Natural killer cell treated with Interleukin-12 subunit alpha and Interleukin-12 subunit beta and Interleukin-15 and Interleukin-18, amount 100 ng/mL, for 72 hours (primary cell): ENCODE measurements at regions not wholly inside any gene's neighbourhood (a gene's known extent, or its start where the extent isn't known, plus 50 kb on each side); places are given as distances from the start of the nearest gene placed in this dataset.

Experiments used
- ATAC-seq, 2 donors: fragments of 150-1000 bp; cut with Tn5 transposase in 1 of 2; sonication (Bioruptor Pico), chemical (Tn5 transposase) in 1 of 2; 2 replicates each; pipeline ENCODE4 v1.10.0; 2021
- DNase-seq: peaks from one replicate; pipeline ENCODE4 v3.0.0; 2022; ENCODE audit warnings: low spot score
- H3K27ac Mint-ChIP-seq, 2 donors: 1 replicate in 1 of 2; 2 replicates in 1 of 2; pipeline ENCODE4 v1.8.0; 2022; ENCODE audit warnings: mixed read lengths in 2 of 2, mild to moderate bottlenecking in 1 of 2, moderate library complexity in 1 of 2
- H3K27me3 Mint-ChIP-seq, 2 donors: 1 replicate in 1 of 2; 2 replicates in 1 of 2; pipeline ENCODE4 v1.8.0; 2022; ENCODE audit warnings: mixed read lengths in 2 of 2
- H3K36me3 Mint-ChIP-seq: one replicate; pipeline ENCODE4 v1.8.0; 2022; ENCODE audit warnings: mixed read lengths
- H3K4me1 Mint-ChIP-seq, 2 donors: 1 replicate in 1 of 2; 2 replicates in 1 of 2; pipeline ENCODE4 v1.8.0; 2022; ENCODE audit warnings: low read depth in 2 of 2, mixed read lengths in 2 of 2, mild to moderate bottlenecking in 1 of 2
- H3K4me3 Mint-ChIP-seq: one replicate; pipeline ENCODE4 v1.8.0; 2022; ENCODE audit warnings: mixed read lengths
- H3K9me3 Mint-ChIP-seq: 2 replicates; pipeline ENCODE4 v1.8.0; 2022; ENCODE audit warnings: mixed read lengths

GRCh38 chr2:56476509-56477071 is 292.8 kb downstream of the CCDC85A start:
- Mint-ChIP-seq H3K27me3 (no peaks in the 10 kb centered on the region), H3K4me3 (no peak overlapping the region), H3K36me3 (no peaks in the 10 kb centered on the region), H3K27ac (no peak overlapping the region), H3K4me1 (no peaks in the 10 kb centered on the region), H3K9me3 (peaks cover 10% of the 10 kb centered on the region)
- ATAC-seq: no peak
- no peak for DNase-seq

- no peaks in the 10 kb centered on the region for H3K36me3 Mint-ChIP-seq
- no peak for ATAC-seq
- no peaks in the 10 kb centered on the region for H3K27me3 Mint-ChIP-seq
- DNase-seq: no peak
- H3K4me1 Mint-ChIP-seq: no peaks in the 10 kb centered on the region
- H3K27ac Mint-ChIP-seq: no peak overlapping the region
- H3K4me3 Mint-ChIP-seq: no peak overlapping the region
- peaks cover 13% of the 10 kb centered on the region for H3K9me3 Mint-ChIP-seq
Observed at GRCh38 chr2:56478027-56478426, 294.2 kb downstream of the CCDC85A start.

GRCh38 chr2:56483081-56483480 is 299.3 kb downstream of the CCDC85A start:
- H3K4me1 Mint-ChIP-seq: no peaks in the 10 kb centered on the region
- H3K4me3 Mint-ChIP-seq: no peak overlapping the region
- no peak for DNase-seq
- no peak overlapping the region for H3K27ac Mint-ChIP-seq
- peaks cover 23% of the 10 kb centered on the region for H3K9me3 Mint-ChIP-seq
- no peaks in the 10 kb centered on the region for H3K27me3 Mint-ChIP-seq
- H3K36me3 Mint-ChIP-seq: no peaks in the 10 kb centered on the region
- no peak for ATAC-seq

GRCh38 chr2:56484906-56485305 is 301.1 kb downstream of the CCDC85A start:
- H3K9me3 Mint-ChIP-seq: peaks cover 27% of the 10 kb centered on the region
- no peak for DNase-seq
- no peaks in the 10 kb centered on the region for H3K27me3 Mint-ChIP-seq
- no peaks in the 10 kb centered on the region for H3K4me1 Mint-ChIP-seq
- no peaks in the 10 kb centered on the region for H3K36me3 Mint-ChIP-seq
- ATAC-seq: no peak
- no peak overlapping the region for H3K27ac Mint-ChIP-seq
- H3K4me3 Mint-ChIP-seq: no peak overlapping the region

GRCh38 chr2:56500317-56500716 is 316.5 kb downstream of the CCDC85A start:
- ATAC-seq (no peak), DNase-seq (no peak)
- no peaks in the 10 kb centered on the region for H3K27me3 Mint-ChIP-seq
- no peak overlapping the region for H3K27ac Mint-ChIP-seq
- no peak overlapping the region for H3K4me3 Mint-ChIP-seq
- no peaks in the 10 kb centered on the region for H3K4me1 Mint-ChIP-seq
- peaks cover 9% of the 10 kb centered on the region for H3K36me3 Mint-ChIP-seq
- peaks cover 15% of the 10 kb centered on the region for H3K9me3 Mint-ChIP-seq

GRCh38 chr2:56502616-56503015 is 318.8 kb downstream of the CCDC85A start:
- Mint-ChIP-seq H3K36me3 (peaks cover 5% of the 10 kb centered on the region), H3K27ac (no peak overlapping the region), H3K4me3 (no peak overlapping the region), H3K9me3 (peaks cover 8% of the 10 kb centered on the region), H3K27me3 (no peaks in the 10 kb centered on the region), H3K4me1 (no peaks in the 10 kb centered on the region)
- ATAC-seq (no peak), DNase-seq (no peak)

- no peak for DNase-seq
- Mint-ChIP-seq H3K27ac (no peak overlapping the region), H3K36me3 (peaks cover 5% of the 10 kb centered on the region), H3K9me3 (peaks cover 7% of the 10 kb centered on the region), H3K4me1 (no peaks in the 10 kb centered on the region), H3K27me3 (no peaks in the 10 kb centered on the region), H3K4me3 (no peak overlapping the region)
- no peak for ATAC-seq
Observed at GRCh38 chr2:56505885-56506284, 322.1 kb downstream of the CCDC85A start.

- H3K36me3 Mint-ChIP-seq: no peaks in the 10 kb centered on the region
- H3K4me1 Mint-ChIP-seq: no peaks in the 10 kb centered on the region
- ATAC-seq (no peak), DNase-seq (no peak)
- no peak overlapping the region for H3K27ac Mint-ChIP-seq
- peaks cover 15% of the 10 kb centered on the region for H3K9me3 Mint-ChIP-seq
- no peaks in the 10 kb centered on the region for H3K27me3 Mint-ChIP-seq
- no peak overlapping the region for H3K4me3 Mint-ChIP-seq
Observed at GRCh38 chr2:56508662-56509061, 324.9 kb downstream of the CCDC85A start.

- no peak for DNase-seq
- no peaks in the 10 kb centered on the region for H3K4me1 Mint-ChIP-seq
- peaks cover 12% of the 10 kb centered on the region for H3K9me3 Mint-ChIP-seq
- no peak overlapping the region for H3K27ac Mint-ChIP-seq
- ATAC-seq: no peak
- H3K36me3 Mint-ChIP-seq: no peaks in the 10 kb centered on the region
- H3K27me3 Mint-ChIP-seq: no peaks in the 10 kb centered on the region
- H3K4me3 Mint-ChIP-seq: no peak overlapping the region
Observed at GRCh38 chr2:56510610-56511009, 326.8 kb downstream of the CCDC85A start.

GRCh38 chr2:56515399-56515798 is 331.6 kb downstream of the CCDC85A start:
- H3K4me3 Mint-ChIP-seq: no peak overlapping the region

GRCh38 chr2:56519806-56520205 is 336.0 kb downstream of the CCDC85A start:
- Mint-ChIP-seq H3K36me3 (peaks cover 10% of the 10 kb centered on the region), H3K27ac (no peak overlapping the region), H3K4me3 (no peak overlapping the region), H3K9me3 (peaks cover 6% of the 10 kb centered on the region), H3K27me3 (no peaks in the 10 kb centered on the region), H3K4me1 (no peaks in the 10 kb centered on the region)
- ATAC-seq: no peak
- DNase-seq: no peak

More at GRCh38 chr2:56515399-56515798, 331.6 kb downstream of the CCDC85A start:
- Mint-ChIP-seq H3K27me3 (no peaks in the 10 kb centered on the region), H3K27ac (no peak overlapping the region), H3K9me3 (peaks cover 8% of the 10 kb centered on the region), H3K36me3 (no peaks in the 10 kb centered on the region), H3K4me1 (no peaks in the 10 kb centered on the region)
- no peak for ATAC-seq
- no peak for DNase-seq

GRCh38 chr2:56522605-56523089 is 338.9 kb downstream of the CCDC85A start:
- DNase-seq (no peak), ATAC-seq (no peak)
- no peaks in the 10 kb centered on the region for H3K4me1 Mint-ChIP-seq
- H3K4me3 Mint-ChIP-seq: no peak overlapping the region
- peaks cover 10% of the 10 kb centered on the region for H3K36me3 Mint-ChIP-seq
- no peaks in the 10 kb centered on the region for H3K27me3 Mint-ChIP-seq
- H3K27ac Mint-ChIP-seq: no peak overlapping the region
- peaks cover 18% of the 10 kb centered on the region for H3K9me3 Mint-ChIP-seq

GRCh38 chr2:56523816-56524215 is 340.0 kb downstream of the CCDC85A start:
- no peak overlapping the region for H3K4me3 Mint-ChIP-seq
- no peak overlapping the region for H3K27ac Mint-ChIP-seq
- peaks cover 10% of the 10 kb centered on the region for H3K36me3 Mint-ChIP-seq
- no peaks in the 10 kb centered on the region for H3K27me3 Mint-ChIP-seq
- DNase-seq: no peak
- H3K9me3 Mint-ChIP-seq: peaks cover 21% of the 10 kb centered on the region
- H3K4me1 Mint-ChIP-seq: no peaks in the 10 kb centered on the region
- no peak for ATAC-seq

GRCh38 chr2:56531668-56532420 is 348.1 kb downstream of the CCDC85A start:
- Mint-ChIP-seq H3K4me3 (no peak overlapping the region), H3K9me3 (peaks cover 11% of the 10 kb centered on the region), H3K27ac (no peak overlapping the region), H3K27me3 (no peaks in the 10 kb centered on the region), H3K4me1 (no peaks in the 10 kb centered on the region), H3K36me3 (no peaks in the 10 kb centered on the region)
- ATAC-seq (no peak), DNase-seq (no peak)
